Suprapubic skin (tissue), 3 donors: ENCODE measurements at regions not wholly inside any gene's neighbourhood (a gene's known extent, or its start where the extent isn't known, plus 50 kb on each side); places are given as distances from the start of the nearest gene placed in this dataset.

Experiments
- EP300 ChIP-seq: sonication (generic); formaldehyde crosslinking; IDR thresholded peaks from one replicate; pipeline ENCODE4 v1.6.1; 2017; ENCODE audit warnings: antibody characterized with exemption
- POLR2A ChIP-seq, 2 donors: fragments of 450-650 bp; IDR thresholded peaks; one replicate each; pipeline ENCODE4 v1.6.1; 2017; ENCODE audit warnings: antibody characterized with exemption in 2 of 2, mild to moderate bottlenecking in 2 of 2, moderate library complexity in 2 of 2
- TF ChIP-seq, protein P1 (sequence below), 2 donors: fragments of 200-600 bp in 1 of 2; fragments of 450-650 bp in 1 of 2; sonication (generic) in 1 of 2; IDR thresholded peaks; one replicate each; pipeline ENCODE4 v1.5.1; 2016 to 2019; ENCODE audit warnings: antibody characterized with exemption in 2 of 2, mild to moderate bottlenecking in 1 of 2, moderate library complexity in 1 of 2

GRCh38 chr10:8722835-8723234, 668.3 kb downstream of the GATA3 start:
- TF ChIP-seq EP300, result no peak
- TF ChIP-seq POLR2A (IDR thresholded peaks at IDR 0.05), result no peak
- TF ChIP-seq, protein P1, sequence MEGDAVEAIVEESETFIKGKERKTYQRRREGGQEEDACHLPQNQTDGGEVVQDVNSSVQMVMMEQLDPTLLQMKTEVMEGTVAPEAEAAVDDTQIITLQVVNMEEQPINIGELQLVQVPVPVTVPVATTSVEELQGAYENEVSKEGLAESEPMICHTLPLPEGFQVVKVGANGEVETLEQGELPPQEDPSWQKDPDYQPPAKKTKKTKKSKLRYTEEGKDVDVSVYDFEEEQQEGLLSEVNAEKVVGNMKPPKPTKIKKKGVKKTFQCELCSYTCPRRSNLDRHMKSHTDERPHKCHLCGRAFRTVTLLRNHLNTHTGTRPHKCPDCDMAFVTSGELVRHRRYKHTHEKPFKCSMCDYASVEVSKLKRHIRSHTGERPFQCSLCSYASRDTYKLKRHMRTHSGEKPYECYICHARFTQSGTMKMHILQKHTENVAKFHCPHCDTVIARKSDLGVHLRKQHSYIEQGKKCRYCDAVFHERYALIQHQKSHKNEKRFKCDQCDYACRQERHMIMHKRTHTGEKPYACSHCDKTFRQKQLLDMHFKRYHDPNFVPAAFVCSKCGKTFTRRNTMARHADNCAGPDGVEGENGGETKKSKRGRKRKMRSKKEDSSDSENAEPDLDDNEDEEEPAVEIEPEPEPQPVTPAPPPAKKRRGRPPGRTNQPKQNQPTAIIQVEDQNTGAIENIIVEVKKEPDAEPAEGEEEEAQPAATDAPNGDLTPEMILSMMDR (IDR thresholded peaks at IDR 0.05), result no peak
